ENCODE measurements at regions not wholly inside any gene's neighbourhood (a gene's known extent, or its start where the extent isn't known, plus 50 kb on each side); places are given as distances from the start of the nearest gene placed in this dataset.

DNA sequence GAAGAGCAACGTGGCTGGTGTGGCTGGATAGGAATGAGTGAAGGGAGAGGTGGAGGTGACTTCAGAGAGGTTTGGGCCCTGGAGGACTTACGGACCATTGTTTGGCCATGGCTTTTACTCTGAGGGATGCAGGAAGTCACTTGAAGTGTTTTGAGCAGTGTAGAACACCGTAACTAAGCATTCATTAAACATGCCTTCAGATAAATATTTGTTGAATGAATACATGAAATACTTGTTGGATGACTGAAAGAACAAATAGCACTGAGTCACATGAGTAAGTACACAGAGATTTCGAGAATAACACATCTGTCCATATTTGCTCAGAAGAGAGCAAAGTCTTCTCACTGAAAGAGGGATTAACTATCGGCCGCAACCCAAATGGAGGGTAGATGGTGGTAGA is 182.7 kb upstream of the SNX19 start:
- H3K9me3 Mint-ChIP-seq (ENCODE audit: insufficient read depth), result no peaks in the 10 kb centered on the region
- no peak overlapping the region for H3K27ac Mint-ChIP-seq
- H3K4me1 Mint-ChIP-seq (ENCODE audit: low read depth), result no peaks in the 10 kb centered on the region
- H3K36me3 Mint-ChIP-seq (ENCODE audit: low read depth), result no peaks in the 10 kb centered on the region
- POLR2A ChIA-PET, result no interaction called here
- ATAC-seq (no peak), DNase-seq (no peak)
- CTCF ChIA-PET, result no interaction called here
- no peak overlapping the region for H3K4me3 Mint-ChIP-seq
- H3K27me3 Mint-ChIP-seq (ENCODE audit: low read depth), result no peaks in the 10 kb centered on the region

DNA sequence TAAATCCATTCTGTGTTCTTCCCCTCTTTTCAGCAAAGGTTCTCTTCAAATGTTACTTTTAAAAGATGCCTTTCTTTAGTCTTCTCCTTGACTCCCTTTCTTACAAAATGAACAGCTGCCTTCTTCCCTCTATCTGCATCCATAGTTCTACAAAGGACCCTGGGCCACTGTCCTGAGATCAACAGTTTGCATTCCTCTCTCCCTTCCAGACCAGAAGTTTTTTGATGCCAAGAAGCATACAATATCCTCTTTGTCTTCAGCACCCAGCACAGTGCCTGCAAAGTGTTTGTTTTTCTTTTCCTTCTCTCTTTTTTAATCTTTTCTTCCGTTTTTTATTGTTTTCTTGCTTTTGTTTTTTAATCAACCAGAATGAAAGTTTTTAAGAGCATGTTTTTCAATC is 183.5 kb upstream of the SNX19 start:
- ChIA-PET POLR2A (no interaction called here), CTCF (no interaction called here)
- ATAC-seq (no peak), DNase-seq (no peak)
- Mint-ChIP-seq H3K27me3 (ENCODE audit: low read depth) (no peaks in the 10 kb centered on the region), H3K9me3 (ENCODE audit: insufficient read depth) (no peaks in the 10 kb centered on the region), H3K36me3 (ENCODE audit: low read depth) (no peaks in the 10 kb centered on the region), H3K27ac (no peak overlapping the region), H3K4me3 (no peak overlapping the region), H3K4me1 (ENCODE audit: low read depth) (no peaks in the 10 kb centered on the region)

DNA sequence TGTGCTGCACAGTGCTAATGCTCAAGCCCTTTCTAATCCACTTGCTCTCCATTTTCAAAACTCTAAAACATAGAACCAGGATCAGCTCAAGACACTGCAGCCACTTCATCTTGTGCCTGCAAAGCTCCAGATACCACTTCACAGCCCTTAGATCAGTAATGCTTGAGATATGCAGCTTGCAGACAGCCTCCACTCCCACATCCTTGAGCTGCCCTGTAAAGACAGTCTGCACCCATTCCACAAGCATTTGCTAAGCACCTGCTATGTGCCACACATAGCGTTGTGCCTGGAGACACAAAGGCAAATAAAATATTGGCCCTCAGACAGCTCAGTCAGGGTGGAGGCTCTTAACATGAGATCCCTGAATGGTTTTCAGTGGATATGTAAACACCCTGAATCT is 192.5 kb upstream of the SNX19 start:
- DNase-seq (no peak), ATAC-seq (no peak)
- ChIA-PET CTCF (no interaction called here), POLR2A (no interaction called here)
- Mint-ChIP-seq H3K36me3 (ENCODE audit: low read depth) (no peaks in the 10 kb centered on the region), H3K4me1 (ENCODE audit: low read depth) (no peaks in the 10 kb centered on the region), H3K9me3 (ENCODE audit: insufficient read depth) (no peaks in the 10 kb centered on the region), H3K27me3 (ENCODE audit: low read depth) (no peaks in the 10 kb centered on the region), H3K27ac (no peak overlapping the region), H3K4me3 (no peak overlapping the region)

DNA sequence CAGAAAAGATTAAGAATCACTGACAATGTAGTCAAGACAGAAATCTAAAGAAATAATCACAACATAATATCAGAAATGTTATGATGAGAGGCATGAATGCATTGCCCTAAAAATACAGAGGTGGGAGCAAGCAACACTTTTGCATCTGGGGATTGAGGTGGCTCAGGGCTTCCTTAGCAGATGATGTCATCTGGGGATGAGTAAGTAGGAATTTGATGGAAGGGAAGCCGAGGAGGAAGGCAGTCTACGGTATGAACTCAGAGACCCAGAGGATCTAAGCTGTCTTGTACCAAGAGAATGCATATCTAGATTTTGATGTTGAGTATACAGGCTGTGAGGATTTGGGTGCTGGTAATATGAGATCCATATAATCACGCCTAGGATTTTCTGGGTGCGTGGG is 193.0 kb upstream of the SNX19 start:
- ATAC-seq (no peak), DNase-seq (no peak)
- no peaks in the 10 kb centered on the region for H3K27me3 Mint-ChIP-seq (ENCODE audit: low read depth)
- no peaks in the 10 kb centered on the region for H3K4me1 Mint-ChIP-seq (ENCODE audit: low read depth)
- ChIA-PET CTCF (no interaction called here), POLR2A (no interaction called here)
- H3K36me3 Mint-ChIP-seq (ENCODE audit: low read depth), result no peaks in the 10 kb centered on the region
- no peak overlapping the region for H3K4me3 Mint-ChIP-seq
- no peak overlapping the region for H3K27ac Mint-ChIP-seq
- no peaks in the 10 kb centered on the region for H3K9me3 Mint-ChIP-seq (ENCODE audit: insufficient read depth)

DNA sequence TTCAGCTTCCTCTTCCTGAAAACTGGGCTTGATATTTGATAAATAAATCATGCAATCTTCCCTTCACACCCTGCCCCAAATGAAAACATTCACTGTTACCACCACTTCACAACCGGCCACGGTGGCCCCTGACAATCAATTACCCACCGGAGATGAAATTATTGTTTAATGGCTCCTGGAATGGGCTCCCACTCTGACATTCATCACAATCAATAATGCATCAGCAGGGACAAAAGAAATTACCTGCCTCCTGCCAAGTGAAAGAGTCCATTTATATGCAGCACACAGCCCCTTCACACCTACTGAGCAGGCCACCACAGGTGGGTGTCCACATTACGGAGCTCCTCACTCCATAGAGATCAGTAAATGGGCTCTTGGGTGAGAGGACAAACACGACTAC is 193.5 kb upstream of the SNX19 start:
- no peak overlapping the region for H3K27ac Mint-ChIP-seq
- H3K36me3 Mint-ChIP-seq (ENCODE audit: low read depth), result no peaks in the 10 kb centered on the region
- ChIA-PET CTCF (no interaction called here), POLR2A (no interaction called here)
- no peak for DNase-seq
- H3K4me3 Mint-ChIP-seq, result no peak overlapping the region
- no peaks in the 10 kb centered on the region for H3K9me3 Mint-ChIP-seq (ENCODE audit: insufficient read depth)
- no peaks in the 10 kb centered on the region for H3K27me3 Mint-ChIP-seq (ENCODE audit: low read depth)
- no peak for ATAC-seq
- no peaks in the 10 kb centered on the region for H3K4me1 Mint-ChIP-seq (ENCODE audit: low read depth)

DNA sequence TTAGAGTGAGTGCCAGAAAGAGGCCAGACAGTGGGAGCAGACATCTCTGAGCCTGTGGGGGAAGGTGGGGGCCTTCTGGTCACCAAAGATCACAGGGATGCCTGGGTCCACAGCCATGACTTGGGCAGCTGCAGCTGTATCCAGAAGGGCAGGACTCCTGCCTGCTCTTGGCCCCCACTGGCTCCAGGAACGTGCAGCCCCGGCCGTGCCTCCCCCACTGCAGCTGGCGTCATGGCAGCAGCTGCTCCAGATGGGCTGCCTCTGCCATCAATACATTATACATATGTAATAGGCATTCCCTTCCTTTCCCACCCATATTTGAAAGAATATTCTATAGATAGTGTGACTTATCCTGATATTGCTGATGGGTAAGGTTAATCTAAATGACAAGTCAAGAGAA is 195.5 kb upstream of the SNX19 start:
- ChIA-PET POLR2A (no interaction called here), CTCF (no interaction called here)
- DNase-seq (no peak), ATAC-seq (no peak)
- Mint-ChIP-seq H3K4me1 (ENCODE audit: low read depth) (no peaks in the 10 kb centered on the region), H3K27ac (no peak overlapping the region), H3K27me3 (ENCODE audit: low read depth) (no peaks in the 10 kb centered on the region), H3K36me3 (ENCODE audit: low read depth) (no peaks in the 10 kb centered on the region), H3K4me3 (no peak overlapping the region), H3K9me3 (ENCODE audit: insufficient read depth) (no peaks in the 10 kb centered on the region)

DNA sequence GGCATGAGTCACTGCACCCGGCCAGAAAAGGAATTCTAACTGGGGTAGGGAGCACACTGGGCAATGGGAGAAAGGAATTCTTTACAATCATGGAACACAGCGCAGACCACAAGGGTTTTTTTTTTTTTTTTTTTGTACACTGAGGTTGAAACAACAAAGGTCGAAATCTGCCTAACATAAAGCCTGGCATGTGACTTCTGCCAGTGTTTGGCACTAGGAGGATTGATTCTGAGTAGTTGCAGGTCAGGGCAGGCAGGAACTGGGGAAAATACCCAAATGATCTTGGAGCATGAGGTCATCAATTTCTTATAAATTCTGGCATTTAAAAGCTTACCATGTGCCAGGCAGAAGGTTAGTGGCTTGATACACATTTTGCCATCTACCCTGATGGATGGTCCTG is 202.0 kb upstream of the SNX19 start:
- no peak overlapping the region for H3K27ac Mint-ChIP-seq
- POLR2A ChIA-PET, result no interaction called here

DNA sequence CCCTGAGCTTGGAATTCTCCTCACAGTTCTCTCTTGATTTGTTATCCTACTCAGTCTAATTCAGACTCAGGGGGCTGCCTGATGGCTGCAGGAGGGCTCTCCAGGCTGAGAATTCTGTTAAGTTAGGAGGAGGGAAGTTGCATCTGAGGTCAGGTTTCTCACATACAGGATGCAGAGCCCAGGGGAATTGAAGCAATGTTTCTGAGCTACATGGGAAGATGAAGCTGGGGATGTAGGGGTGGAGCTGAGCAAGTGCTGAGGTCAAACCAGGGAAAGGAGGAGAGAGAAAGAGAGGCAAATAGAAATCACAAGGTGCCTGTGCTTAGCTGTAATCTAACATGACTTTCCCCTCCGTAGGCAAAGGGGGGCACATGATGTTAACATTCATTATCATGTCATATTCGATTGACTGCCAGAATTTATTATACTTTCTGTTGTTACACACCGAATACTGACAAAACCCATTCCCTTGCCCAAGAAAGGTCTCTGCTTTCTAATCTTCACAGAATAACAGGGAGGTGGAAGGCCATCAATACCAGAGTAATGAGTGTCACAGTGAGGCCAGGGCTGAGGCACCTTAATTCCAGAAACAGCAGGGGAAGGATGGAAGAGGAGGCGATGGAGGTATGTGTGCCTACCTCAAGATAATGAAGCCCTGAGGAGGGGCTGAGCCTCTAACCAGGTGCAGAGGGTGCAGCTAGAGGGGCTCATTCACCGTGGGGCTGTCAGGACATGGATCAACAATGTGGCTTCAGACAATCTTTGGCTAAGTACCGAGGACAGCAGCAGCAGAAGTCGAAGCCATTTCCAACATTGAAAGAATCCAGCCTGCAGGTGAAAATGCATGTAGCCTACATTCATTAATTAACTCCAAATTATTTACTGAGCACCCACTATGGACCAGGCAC is 205.4 kb upstream of the SNX19 start:
- ChIA-PET CTCF (no interaction called here), POLR2A (no interaction called here)
- no peaks in the 10 kb centered on the region for H3K4me1 Mint-ChIP-seq (ENCODE audit: low read depth)
- peaks cover 6% of the 10 kb centered on the region for H3K9me3 Mint-ChIP-seq (ENCODE audit: insufficient read depth)
- ATAC-seq (no peak), DNase-seq (no peak)
- no peak overlapping the region for H3K27ac Mint-ChIP-seq
- no peak overlapping the region for H3K4me3 Mint-ChIP-seq
- H3K27me3 Mint-ChIP-seq (ENCODE audit: low read depth), result no peaks in the 10 kb centered on the region
- no peaks in the 10 kb centered on the region for H3K36me3 Mint-ChIP-seq (ENCODE audit: low read depth)

More for the DNA sequence above, 202.0 kb upstream of the SNX19 start:
- H3K9me3 Mint-ChIP-seq (ENCODE audit: insufficient read depth), result no peaks in the 10 kb centered on the region
- DNase-seq, result no peak
- no peak for ATAC-seq
- no peaks in the 10 kb centered on the region for H3K4me1 Mint-ChIP-seq (ENCODE audit: low read depth)
- no peaks in the 10 kb centered on the region for H3K27me3 Mint-ChIP-seq (ENCODE audit: low read depth)
- H3K4me3 Mint-ChIP-seq, result no peak overlapping the region
- no peaks in the 10 kb centered on the region for H3K36me3 Mint-ChIP-seq (ENCODE audit: low read depth)
- CTCF ChIA-PET, result no interaction called here

DNA sequence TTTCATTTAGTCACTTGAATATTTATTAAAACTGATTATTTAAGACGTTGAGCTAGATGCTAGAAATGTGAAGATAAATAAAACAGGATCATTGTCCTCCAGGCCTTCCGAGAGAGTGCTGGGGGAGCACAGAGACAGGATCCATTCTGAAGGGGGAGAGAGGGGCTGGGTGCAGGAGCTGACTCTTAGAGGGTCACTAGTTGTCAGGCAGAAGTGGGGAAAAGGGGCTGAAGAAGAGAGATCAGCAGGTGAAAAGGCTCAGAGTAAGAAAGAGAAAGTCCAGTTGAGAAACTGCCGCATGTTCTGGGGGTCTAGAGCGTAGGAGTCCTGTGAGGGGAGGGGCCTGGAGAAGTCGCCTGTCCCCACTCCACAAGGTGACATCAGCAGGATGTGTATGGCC is 206.2 kb upstream of the SNX19 start:
- DNase-seq (no peak), ATAC-seq (no peak)
- H3K27me3 Mint-ChIP-seq (ENCODE audit: low read depth), result no peaks in the 10 kb centered on the region
- H3K4me3 Mint-ChIP-seq, result no peak overlapping the region
- peaks cover 13% of the 10 kb centered on the region for H3K9me3 Mint-ChIP-seq (ENCODE audit: insufficient read depth)
- H3K36me3 Mint-ChIP-seq (ENCODE audit: low read depth), result no peaks in the 10 kb centered on the region
- ChIA-PET CTCF (no interaction called here), POLR2A (no interaction called here)
- no peaks in the 10 kb centered on the region for H3K4me1 Mint-ChIP-seq (ENCODE audit: low read depth)
- H3K27ac Mint-ChIP-seq, result no peak overlapping the region

DNA sequence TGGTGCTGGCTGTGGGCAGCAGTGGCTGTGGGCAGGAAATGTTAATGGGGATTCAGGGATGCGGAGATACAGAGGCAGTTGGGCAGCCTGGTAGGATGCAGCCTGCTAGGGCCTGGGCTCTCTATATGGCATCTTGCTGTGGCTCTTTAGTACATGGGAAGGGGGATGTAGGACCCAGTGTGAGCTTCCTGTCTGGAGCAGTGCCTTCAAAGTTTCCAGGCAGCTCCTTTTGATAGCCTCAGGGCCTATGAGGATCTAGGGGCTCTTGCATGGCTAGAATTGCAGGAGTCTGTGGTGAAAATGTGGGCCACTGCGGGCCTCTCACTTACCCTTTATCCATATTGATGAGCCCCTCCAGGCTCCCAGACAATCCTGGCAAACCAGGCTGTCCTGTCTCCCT is 213.2 kb upstream of the SNX19 start:
- no peaks in the 10 kb centered on the region for H3K27me3 Mint-ChIP-seq (ENCODE audit: low read depth)
- peaks cover 20% of the 10 kb centered on the region for H3K9me3 Mint-ChIP-seq (ENCODE audit: insufficient read depth)
- no peak overlapping the region for H3K4me3 Mint-ChIP-seq
- ATAC-seq, result no peak
- no peaks in the 10 kb centered on the region for H3K36me3 Mint-ChIP-seq (ENCODE audit: low read depth)
- ChIA-PET CTCF (no interaction called here), POLR2A (no interaction called here)
- no peak for DNase-seq
- H3K4me1 Mint-ChIP-seq (ENCODE audit: low read depth), result no peaks in the 10 kb centered on the region
- H3K27ac Mint-ChIP-seq, result no peak overlapping the region

DNA sequence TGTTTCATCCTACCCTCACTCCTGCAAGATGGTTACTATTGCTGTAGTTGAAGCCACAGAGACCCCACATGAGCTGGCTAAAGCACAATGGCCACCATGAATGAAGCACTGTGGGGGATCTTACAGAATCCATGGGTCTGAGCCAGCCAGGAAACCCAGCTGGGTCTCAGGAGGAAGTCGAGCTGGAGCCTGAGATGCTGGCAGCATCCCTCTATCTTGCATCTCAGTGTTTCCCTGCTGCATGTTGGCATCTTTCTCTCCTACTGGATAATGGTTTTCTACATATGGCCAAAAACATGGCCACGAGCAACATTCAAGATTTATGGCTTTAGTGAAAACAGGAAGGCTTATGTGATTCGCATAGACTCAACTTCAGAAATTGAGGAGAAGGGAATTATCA is 219.3 kb upstream of the SNX19 start:
- no peaks in the 10 kb centered on the region for H3K4me1 Mint-ChIP-seq (ENCODE audit: low read depth)
- DNase-seq (no peak), ATAC-seq (no peak)
- H3K9me3 Mint-ChIP-seq (ENCODE audit: insufficient read depth), result no peaks in the 10 kb centered on the region
- CTCF ChIA-PET, result no interaction called here
- no peak overlapping the region for H3K27ac Mint-ChIP-seq
- no peaks in the 10 kb centered on the region for H3K36me3 Mint-ChIP-seq (ENCODE audit: low read depth)
- no peak overlapping the region for H3K4me3 Mint-ChIP-seq
- no peaks in the 10 kb centered on the region for H3K27me3 Mint-ChIP-seq (ENCODE audit: low read depth)
- POLR2A ChIA-PET, result no interaction called here

DNA sequence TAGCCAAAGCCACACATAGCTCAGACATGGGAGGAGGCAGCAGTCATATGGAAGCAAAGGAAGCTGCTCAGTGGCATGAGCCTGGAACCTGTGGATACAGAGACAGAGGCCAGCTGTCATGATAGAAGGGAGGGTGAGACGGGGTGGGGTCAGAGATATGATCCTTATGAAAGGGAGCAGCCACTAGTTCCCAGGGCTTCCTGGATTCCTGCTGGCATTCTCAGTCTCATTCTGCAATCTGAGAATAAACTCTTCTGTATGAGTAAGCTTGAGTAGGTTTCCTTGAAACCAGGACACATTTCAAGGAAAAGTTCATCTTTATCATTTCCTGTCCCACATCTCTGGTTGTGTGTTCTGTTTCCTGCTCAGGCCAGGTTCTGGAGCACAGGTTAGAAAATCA is 220.2 kb upstream of the SNX19 start:
- H3K9me3 Mint-ChIP-seq (ENCODE audit: insufficient read depth), result no peaks in the 10 kb centered on the region
- ChIA-PET CTCF (no interaction called here), POLR2A (no interaction called here)
- no peaks in the 10 kb centered on the region for H3K4me1 Mint-ChIP-seq (ENCODE audit: low read depth)
- H3K27ac Mint-ChIP-seq, result no peak overlapping the region
- no peaks in the 10 kb centered on the region for H3K36me3 Mint-ChIP-seq (ENCODE audit: low read depth)
- no peak for DNase-seq
- no peaks in the 10 kb centered on the region for H3K27me3 Mint-ChIP-seq (ENCODE audit: low read depth)
- H3K4me3 Mint-ChIP-seq, result no peak overlapping the region
- no peak for ATAC-seq

DNA sequence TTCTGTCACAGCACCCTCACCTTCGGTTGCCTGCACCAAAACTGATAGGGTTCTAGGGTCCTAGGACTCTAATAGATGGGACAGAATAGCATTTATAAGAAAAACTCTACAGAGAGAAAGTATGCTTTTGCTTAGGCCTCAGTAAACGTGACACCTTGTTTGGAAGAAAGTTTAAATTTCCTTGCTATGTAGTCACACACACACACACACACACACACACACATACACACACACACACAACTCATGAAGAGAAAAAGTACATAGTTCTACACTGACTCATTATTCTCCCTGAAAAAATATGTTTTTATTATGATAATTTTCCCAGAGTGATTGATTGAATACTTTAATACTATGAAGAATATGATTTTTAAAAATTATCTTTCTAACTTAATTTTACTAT is 220.8 kb upstream of the SNX19 start:
- ATAC-seq (no peak), DNase-seq (no peak)
- no peak overlapping the region for H3K27ac Mint-ChIP-seq
- CTCF ChIA-PET, result no interaction called here
- H3K4me3 Mint-ChIP-seq, result no peak overlapping the region
- no peaks in the 10 kb centered on the region for H3K4me1 Mint-ChIP-seq (ENCODE audit: low read depth)
- no peaks in the 10 kb centered on the region for H3K27me3 Mint-ChIP-seq (ENCODE audit: low read depth)
- H3K9me3 Mint-ChIP-seq (ENCODE audit: insufficient read depth), result no peaks in the 10 kb centered on the region
- POLR2A ChIA-PET, result no interaction called here
- H3K36me3 Mint-ChIP-seq (ENCODE audit: low read depth), result no peaks in the 10 kb centered on the region
